ENCODE measurements at regions not wholly inside any gene's neighbourhood (a gene's known extent, or its start where the extent isn't known, plus 50 kb on each side); places are given as distances from the start of the nearest gene placed in this dataset.

DNA sequence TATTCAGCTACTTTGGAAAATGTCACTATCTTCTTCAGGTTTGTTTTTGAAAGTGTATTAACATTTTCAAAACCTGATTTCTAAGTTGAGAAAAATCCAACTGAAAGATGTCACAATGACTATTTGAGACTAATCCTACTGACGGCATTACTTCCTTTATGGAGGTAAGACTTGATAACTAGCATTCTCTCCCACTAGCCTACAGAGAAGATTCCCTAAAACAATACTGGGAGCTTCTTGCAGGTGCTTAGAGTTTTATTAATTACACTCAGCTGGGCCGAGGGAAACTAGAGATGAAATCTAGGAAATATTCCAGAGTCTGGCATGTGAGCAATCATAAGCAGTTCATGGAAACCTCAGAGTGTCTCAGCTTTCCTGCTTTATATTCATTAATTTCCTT lies 114.0 kb downstream of the LCA5 start:
- no peak for TF ChIP-seq ZC3H10 (CRISPR knock-in tag; IDR thresholded peaks at IDR 0.05)
- TF ChIP-seq TCF4 (CRISPR knock-in tag; IDR thresholded peaks at IDR 0.05; ENCODE audit: borderline replicate concordance) = no peak
- no peak for TF ChIP-seq CREB5 (CRISPR knock-in tag; IDR thresholded peaks at IDR 0.05; ENCODE audit: low read depth)
- no peak for TF ChIP-seq ZNF70 (CRISPR knock-in tag; IDR thresholded peaks at IDR 0.05)
